IMR-90 (cell line): ENCODE measurements at regions not wholly inside any gene's neighbourhood (a gene's known extent, or its start where the extent isn't known, plus 50 kb on each side); places are given as distances from the start of the nearest gene placed in this dataset.
"Not testable (repeated sequence)": the region's sequence is repeated elsewhere in the genome, so short reads cannot be mapped to it uniquely, and the experiment has no call there.

Source experiments
- ATAC-seq: fragments of 200-7000 bp; cut with Tn5 transposase; 2 replicates; pipeline ENCODE4 v1.9.1; 2020; ENCODE audit warnings: low read depth, mild to moderate bottlenecking, moderate library complexity
- BruUV-seq: library from RNA; stranded (reverse); fragments of 400-500 nt; replicated peaks from 2 replicates; lab custom pipeline; 2021; lab: Mats Ljungman, UMichigan
- CTCF ChIA-PET: fragments of 300-600 bp; formaldehyde crosslinking; extraction: SDS; loops from one replicate; lab custom pipeline; 2021; ENCODE audit warnings: antibody characterized with exemption; lab: Yijun Ruan, JAX
- POLR2A ChIA-PET: fragments of 300-600 bp; sonication (Branson Sonifier 250); formaldehyde crosslinking; loops from one replicate; lab custom pipeline; 2022; ENCODE audit warnings: antibody characterized with exemption; ENCODE audit not compliant: unreplicated experiment; lab: Charles Lee
- DNase-seq: peaks from one replicate; pipeline ENCODE4 v3.0.0; 2013
- H2AFZ ChIP-seq: replicated peaks from 2 replicates; pipeline ENCODE3; 2013; ENCODE audit warnings: low read length, mild to moderate bottlenecking; ENCODE audit not compliant: poor library complexity
- H2AK5ac ChIP-seq: 2 replicates; pipeline ENCODE4 v1.6.1; 2013; ENCODE audit warnings: low read depth, low read length, inconsistent platforms
- H2AK9ac ChIP-seq: replicated peaks from 2 replicates; pipeline ENCODE3; 2013; ENCODE audit warnings: mild to moderate bottlenecking, low read depth, low read length, moderate library complexity; ENCODE audit not compliant: poor library complexity
- H2BK120ac ChIP-seq: 2 replicates; pipeline ENCODE4 v1.6.1; 2013; ENCODE audit warnings: low read depth, low read length, inconsistent platforms
- H2BK15ac ChIP-seq: 3 replicates; pipeline ENCODE4 v1.6.1; 2013; ENCODE audit warnings: low read depth, low read length, inconsistent platforms
- H2BK20ac ChIP-seq: 2 replicates; pipeline ENCODE4 v1.6.1; 2013; ENCODE audit warnings: low read depth, mild to moderate bottlenecking, inconsistent platforms, low read length, moderate library complexity
- H2BK5ac ChIP-seq: 2 replicates; pipeline ENCODE4 v1.6.1; 2013; ENCODE audit warnings: mild to moderate bottlenecking, low read depth, low read length, inconsistent platforms; ENCODE audit not compliant: poor library complexity, severe bottlenecking
- H3K14ac ChIP-seq: replicated peaks from 2 replicates; pipeline ENCODE4 v1.6.1; 2013; ENCODE audit warnings: low read depth, low read length, inconsistent platforms
- H3K18ac ChIP-seq: 2 replicates; pipeline ENCODE4 v1.6.1; 2013; ENCODE audit warnings: low read depth, low read length, control low read depth
- H3K23ac ChIP-seq: 2 replicates; pipeline ENCODE4 v1.6.1; 2013; ENCODE audit warnings: low read depth, low read length, inconsistent platforms
- H3K27ac ChIP-seq: 2 replicates; pipeline ENCODE4 v1.5.1; 2013; ENCODE audit warnings: mild to moderate bottlenecking, control low read depth, low read length; ENCODE audit not compliant: insufficient read depth
- H3K27me3 ChIP-seq: 2 replicates; pipeline ENCODE4 v1.6.1; 2013; ENCODE audit warnings: low read length; ENCODE audit not compliant: control insufficient read depth, insufficient read depth
- H3K36me3 ChIP-seq: 2 replicates; pipeline ENCODE4 v1.6.1; 2013; ENCODE audit warnings: low read length, mixed read lengths; ENCODE audit not compliant: control insufficient read depth, insufficient read depth
- H3K4ac ChIP-seq: 2 replicates; pipeline ENCODE4 v1.6.1; 2013; ENCODE audit warnings: low read depth, low read length, inconsistent platforms
- H3K4me1 ChIP-seq: 2 replicates; pipeline ENCODE4 v1.6.1; 2013; ENCODE audit warnings: low read length, mixed read lengths; ENCODE audit not compliant: control insufficient read depth, insufficient read depth
- H3K4me2 ChIP-seq: 2 replicates; pipeline ENCODE4 v1.6.1; 2013; ENCODE audit warnings: low read depth, mild to moderate bottlenecking, control low read depth, low read length, moderate library complexity
- H3K4me3 ChIP-seq: 2 replicates; pipeline ENCODE4 v1.5.1; 2013; ENCODE audit warnings: low read depth, mild to moderate bottlenecking, control low read depth, low read length, moderate library complexity; ENCODE audit not compliant: insufficient read depth
- H3K56ac ChIP-seq: 2 replicates; pipeline ENCODE4 v1.6.1; 2013; ENCODE audit warnings: low read length, inconsistent platforms; ENCODE audit not compliant: insufficient read depth; ENCODE audit errors: extremely low read depth
- H3K79me1 ChIP-seq, 2 experiments: 2 replicates each; pipeline ENCODE4 v1.6.1; 2013; ENCODE audit warnings: low read length in 2 of 2, inconsistent platforms in 1 of 2, low read depth in 1 of 2
- H3K9ac ChIP-seq: 2 replicates; pipeline ENCODE4 v1.6.1; 2013; ENCODE audit warnings: low read depth, low read length, control low read depth
- H3K9me1 ChIP-seq: 2 replicates; pipeline ENCODE4 v1.6.1; 2013; ENCODE audit warnings: low read length, inconsistent platforms; ENCODE audit not compliant: insufficient read depth
- H3K9me3 ChIP-seq: 2 replicates; pipeline ENCODE4 v1.6.1; 2013; ENCODE audit warnings: low read length; ENCODE audit not compliant: control insufficient read depth, insufficient read depth
- H4K20me1 ChIP-seq: 2 replicates; pipeline ENCODE4 v1.6.1; 2013; ENCODE audit warnings: low read length, inconsistent platforms; ENCODE audit not compliant: insufficient read depth
- H4K5ac ChIP-seq: 2 replicates; pipeline ENCODE4 v1.6.1; 2013; ENCODE audit warnings: mild to moderate bottlenecking, low read depth, low read length, control low read depth
- H4K8ac ChIP-seq, 2 experiments: 2 replicates each; pipeline ENCODE4 v1.6.1; 2013; ENCODE audit warnings: low read depth in 2 of 2, low read length in 2 of 2, control low read depth in 1 of 2, inconsistent platforms in 1 of 2
- H4K91ac ChIP-seq: 2 replicates; pipeline ENCODE4 v1.6.1; 2013; ENCODE audit warnings: low read depth, low read length, inconsistent platforms; ENCODE audit not compliant: insufficient read depth
- WGBS, 2 experiments: methylation state at CpG; one replicate each; pipeline versions ENCODE4 v1.1.5 to v1.1.7; 2013; ENCODE audit warnings: missing lambda C conversion rate in 2 of 2; ENCODE audit not compliant: insufficient read length in 1 of 2; ENCODE audit errors: extremely low coverage in 2 of 2; 5-methylcytosine and 5-hydroxymethylcytosine counted together
- dilution Hi-C: fragments of 300-500 bp; cut with HindIII; formaldehyde crosslinking; loops from one replicate; pipeline ENCODE4 v1.14.3; 2018; ENCODE audit warnings: low sequenced_read_pairs; ENCODE audit not compliant: unreplicated experiment
- in situ Hi-C: fragments of 300-500 bp; cut with MboI; formaldehyde crosslinking; loops from 3 replicates; pipeline ENCODE4 v1.14.3; 2019; ENCODE audit warnings: low sequenced_read_pairs, inconsistent platforms, mixed read lengths
- intact Hi-C: fragments of 100-400 bp; cut with micrococcal nuclease; formaldehyde crosslinking; loops from 2 replicates; pipeline ENCODE4 v1.10.0; 2022

DNA sequence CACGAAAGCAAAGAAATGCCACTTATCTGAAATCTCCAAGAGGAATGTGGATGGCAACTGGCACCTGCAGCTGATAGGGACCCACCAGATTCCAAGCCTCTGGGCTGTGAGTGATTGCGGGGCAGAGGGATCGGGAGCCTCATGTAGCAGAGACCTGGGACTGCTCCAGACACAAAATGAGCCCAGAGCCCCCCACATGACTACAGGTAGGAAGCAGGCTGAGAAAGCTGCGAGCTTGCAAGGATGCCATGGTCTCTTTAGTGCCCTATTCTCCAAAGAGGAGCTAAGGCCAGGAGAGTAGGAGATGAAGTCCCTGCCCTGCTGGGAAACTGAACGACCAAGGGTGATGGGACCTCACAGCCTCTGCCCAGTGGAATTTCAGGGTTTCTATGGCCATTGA, 305.4 kb upstream of the CHRNA7 start:
- H3K14ac ChIP-seq, H3K27me3 ChIP-seq, H3K36me3 ChIP-seq, H4K20me1 ChIP-seq, H3K9ac ChIP-seq, H3K4me1 ChIP-seq, CTCF ChIA-PET, H3K27ac ChIP-seq, H4K8ac ChIP-seq, POLR2A ChIA-PET, H2BK20ac ChIP-seq, H2AK5ac ChIP-seq, intact Hi-C loops, H3K18ac ChIP-seq, H3K4me2 ChIP-seq, in situ Hi-C loops, H2BK5ac ChIP-seq, DNase-seq, H4K91ac ChIP-seq, H3K4ac ChIP-seq, H3K4me3 ChIP-seq, H3K56ac ChIP-seq, H2AFZ ChIP-seq, ATAC-seq, H3K9me3 ChIP-seq, H4K5ac ChIP-seq, H2AK9ac ChIP-seq, H2BK15ac ChIP-seq, H3K23ac ChIP-seq, H3K9me1 ChIP-seq, H2BK120ac ChIP-seq, dilution Hi-C loops, BruUV-seq, H3K79me1 ChIP-seq: not testable (repeated sequence)
- no CpG with 5 or more reads among the region's 5 CpGs for WGBS, 2 experiments

DNA sequence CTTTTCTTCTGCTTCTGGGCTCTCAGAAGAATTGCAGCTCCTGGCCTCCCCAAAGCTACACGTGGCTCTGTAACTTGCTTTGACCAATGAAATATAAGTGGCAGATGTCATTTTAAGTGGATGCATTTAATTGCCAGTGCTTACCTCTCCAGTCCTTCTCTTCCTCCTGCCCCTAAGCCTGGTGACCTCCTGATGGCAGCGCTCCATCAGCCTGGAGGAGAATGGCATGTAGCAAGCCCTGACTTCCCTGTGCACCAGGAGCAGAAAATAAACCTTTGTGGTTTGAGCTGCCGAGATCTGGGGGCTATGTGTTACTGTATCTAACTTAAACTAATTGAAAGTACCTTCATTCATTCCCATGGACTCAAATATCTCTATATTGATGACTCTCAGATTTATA, 304.7 kb upstream of the CHRNA7 start:
- dilution Hi-C loops, H2AK9ac ChIP-seq, H3K27me3 ChIP-seq, H3K4me1 ChIP-seq, H2BK20ac ChIP-seq, POLR2A ChIA-PET, DNase-seq, H3K9me1 ChIP-seq, H3K4me3 ChIP-seq, H2BK15ac ChIP-seq, H2BK120ac ChIP-seq, H4K5ac ChIP-seq, intact Hi-C loops, H3K27ac ChIP-seq, H2AFZ ChIP-seq, H3K9ac ChIP-seq, BruUV-seq, H4K91ac ChIP-seq, H3K36me3 ChIP-seq, H3K9me3 ChIP-seq, H3K4ac ChIP-seq, H3K14ac ChIP-seq, H4K20me1 ChIP-seq, H3K4me2 ChIP-seq, in situ Hi-C loops, H3K79me1 ChIP-seq, H2AK5ac ChIP-seq, H3K18ac ChIP-seq, H4K8ac ChIP-seq, ATAC-seq, H3K56ac ChIP-seq, CTCF ChIA-PET, H2BK5ac ChIP-seq, H3K23ac ChIP-seq: not testable (repeated sequence)
- no CpG with 5 or more reads among the region's 3 CpGs for WGBS, 2 experiments
